Astrocyte (in vitro differentiated cells and primary cell): ENCODE measurements at regions not wholly inside any gene's neighbourhood (a gene's known extent, or its start where the extent isn't known, plus 50 kb on each side); places are given as distances from the start of the nearest gene placed in this dataset.

ENCODE experiments used
- EZH2 ChIP-seq: IDR thresholded peaks from 2 replicates; pipeline ENCODE4 v1.6.1; 2012; ENCODE audit warnings: mild to moderate bottlenecking, low read length, inconsistent platforms; ENCODE audit not compliant: insufficient read depth
- TF ChIP-seq, protein P1 (sequence below): IDR thresholded peaks from 2 replicates; pipeline ENCODE4 v1.5.1; 2011; ENCODE audit warnings: low read depth, mild to moderate bottlenecking, inconsistent platforms, low read length, moderate library complexity; ENCODE audit not compliant: insufficient read depth

GRCh38 chr14:23863836-23864235 is 89.7 kb upstream of the DHRS4 start:
- TF ChIP-seq, protein P1, sequence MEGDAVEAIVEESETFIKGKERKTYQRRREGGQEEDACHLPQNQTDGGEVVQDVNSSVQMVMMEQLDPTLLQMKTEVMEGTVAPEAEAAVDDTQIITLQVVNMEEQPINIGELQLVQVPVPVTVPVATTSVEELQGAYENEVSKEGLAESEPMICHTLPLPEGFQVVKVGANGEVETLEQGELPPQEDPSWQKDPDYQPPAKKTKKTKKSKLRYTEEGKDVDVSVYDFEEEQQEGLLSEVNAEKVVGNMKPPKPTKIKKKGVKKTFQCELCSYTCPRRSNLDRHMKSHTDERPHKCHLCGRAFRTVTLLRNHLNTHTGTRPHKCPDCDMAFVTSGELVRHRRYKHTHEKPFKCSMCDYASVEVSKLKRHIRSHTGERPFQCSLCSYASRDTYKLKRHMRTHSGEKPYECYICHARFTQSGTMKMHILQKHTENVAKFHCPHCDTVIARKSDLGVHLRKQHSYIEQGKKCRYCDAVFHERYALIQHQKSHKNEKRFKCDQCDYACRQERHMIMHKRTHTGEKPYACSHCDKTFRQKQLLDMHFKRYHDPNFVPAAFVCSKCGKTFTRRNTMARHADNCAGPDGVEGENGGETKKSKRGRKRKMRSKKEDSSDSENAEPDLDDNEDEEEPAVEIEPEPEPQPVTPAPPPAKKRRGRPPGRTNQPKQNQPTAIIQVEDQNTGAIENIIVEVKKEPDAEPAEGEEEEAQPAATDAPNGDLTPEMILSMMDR = no peak
- no peak for TF ChIP-seq EZH2
